GM19351 (cell line): ENCODE measurements at regions not wholly inside any gene's neighbourhood (a gene's known extent, or its start where the extent isn't known, plus 50 kb on each side); places are given as distances from the start of the nearest gene placed in this dataset.
A peak's percentile ranks its signal among the peaks of the same experiment; 100 is the strongest.
"Not testable (repeated sequence)": the region's sequence is repeated elsewhere in the genome, so short reads cannot be mapped to it uniquely, and the experiment has no call there.

Source experiments
- ATAC-seq: cut with Tn5 transposase; IDR thresholded peaks from one replicate; pipeline ENCODE4 v1.9.1; 2021; ENCODE audit warnings: mild to moderate bottlenecking, moderate library complexity; ENCODE audit not compliant: unreplicated experiment

DNA sequence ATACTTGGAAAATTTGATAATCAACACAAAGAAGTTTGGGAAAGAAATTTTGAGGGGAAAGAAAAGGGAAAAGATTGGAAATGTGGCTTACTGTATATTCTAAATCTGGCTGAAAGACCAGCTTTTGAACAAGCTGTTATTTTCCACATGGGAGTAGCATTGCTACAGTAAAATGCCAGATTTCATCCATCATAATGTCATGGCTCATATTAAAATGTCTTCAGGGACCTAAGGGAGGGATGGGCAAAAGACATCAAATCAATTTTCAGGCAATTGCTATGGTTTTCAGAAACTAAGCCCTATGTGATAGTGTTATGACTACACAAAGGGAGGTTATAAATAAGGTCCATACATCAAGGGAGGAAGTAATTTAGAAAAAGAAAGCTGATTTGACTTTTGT, 1116.9 kb upstream of the CELF2 start:
- ATAC-seq = no peak

DNA sequence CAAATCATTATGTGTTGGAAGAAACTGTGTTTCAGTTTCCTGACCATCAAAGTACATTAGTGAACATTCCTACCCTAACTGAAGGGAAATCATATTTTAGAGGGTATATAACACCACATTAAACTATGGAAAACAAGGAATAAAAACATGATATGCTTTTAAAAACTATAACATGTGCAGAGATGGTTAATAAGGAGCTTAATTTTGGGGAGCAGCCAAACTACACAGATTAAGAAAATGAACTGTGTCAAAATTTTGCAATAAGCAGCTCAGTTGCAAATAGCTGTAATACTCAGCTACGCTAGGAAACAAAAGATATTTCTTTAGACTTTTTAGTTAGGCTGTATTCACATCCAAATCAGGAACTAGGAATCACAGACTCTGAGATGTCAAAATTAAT, 1115.7 kb upstream of the CELF2 start:
- no peak for ATAC-seq

DNA sequence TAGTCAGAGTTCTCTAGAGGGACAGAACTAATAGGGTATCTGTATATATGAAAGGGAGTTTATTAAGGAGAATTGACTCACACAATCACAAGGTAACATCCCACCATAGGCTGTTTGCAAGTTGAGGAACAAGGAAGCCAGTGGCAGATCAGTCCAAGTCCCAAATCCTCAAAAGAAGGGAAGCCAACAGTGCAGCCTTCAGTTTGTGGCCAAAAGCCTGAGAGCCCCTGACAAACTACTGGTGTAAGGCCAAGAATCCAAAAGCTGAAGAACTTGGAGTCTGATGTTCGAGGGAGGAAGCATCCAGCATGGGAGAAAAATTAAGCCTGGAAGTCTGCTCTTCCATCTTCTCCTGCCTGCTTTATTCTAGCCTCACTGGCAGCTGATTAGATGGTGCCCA, 1107.2 kb upstream of the CELF2 start:
- no peak for ATAC-seq

DNA sequence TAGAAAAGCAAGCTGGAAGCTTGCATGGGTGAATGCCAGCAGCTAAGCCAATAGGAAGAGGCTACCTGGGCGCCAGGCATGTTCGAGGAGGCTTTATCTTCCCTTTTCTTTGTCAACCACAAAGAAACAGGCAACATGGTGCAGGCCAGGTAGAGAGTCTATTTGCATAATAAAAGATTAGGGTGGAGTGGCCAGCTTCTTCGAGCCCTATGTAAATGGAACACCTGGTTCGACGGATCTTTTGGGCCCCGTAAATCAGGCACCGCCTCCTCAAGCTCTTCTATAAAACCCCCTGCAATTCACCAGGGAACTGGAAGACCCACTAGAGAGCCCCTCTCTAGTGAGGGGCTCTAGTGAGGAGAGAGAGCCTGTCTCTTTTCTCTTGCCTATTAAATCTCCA, 1106.2 kb upstream of the CELF2 start:
- ATAC-seq = no peak

DNA sequence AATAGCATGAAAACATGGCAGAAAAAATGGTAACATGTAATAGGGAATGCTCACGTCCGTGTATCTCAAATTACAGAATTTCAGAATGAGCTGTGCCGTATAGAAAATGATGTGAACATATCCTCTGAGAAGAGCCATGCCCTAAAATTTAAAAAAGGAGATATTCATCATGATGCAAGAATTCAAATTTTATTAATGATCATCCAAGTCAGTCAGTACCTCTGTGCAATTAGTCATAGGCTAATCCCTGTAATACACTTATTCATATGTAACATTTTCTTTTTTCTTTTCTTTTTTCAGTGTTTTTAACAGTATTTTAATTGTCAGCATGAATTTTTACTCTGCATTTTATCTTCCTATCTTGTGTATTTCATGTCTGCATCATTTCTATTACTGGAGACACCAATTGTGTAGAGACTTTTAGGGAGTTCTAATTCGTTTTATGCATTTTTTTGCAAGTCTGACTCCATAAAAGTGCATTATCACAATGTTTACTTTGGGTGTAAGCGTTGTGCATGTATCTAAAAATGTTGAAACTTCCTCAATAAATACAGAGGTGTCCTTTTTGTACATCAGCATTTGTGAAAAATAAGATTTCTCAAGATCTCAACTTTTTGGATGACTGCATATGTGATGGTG, 1103.7 kb upstream of the CELF2 start:
- ATAC-seq = no peak

DNA sequence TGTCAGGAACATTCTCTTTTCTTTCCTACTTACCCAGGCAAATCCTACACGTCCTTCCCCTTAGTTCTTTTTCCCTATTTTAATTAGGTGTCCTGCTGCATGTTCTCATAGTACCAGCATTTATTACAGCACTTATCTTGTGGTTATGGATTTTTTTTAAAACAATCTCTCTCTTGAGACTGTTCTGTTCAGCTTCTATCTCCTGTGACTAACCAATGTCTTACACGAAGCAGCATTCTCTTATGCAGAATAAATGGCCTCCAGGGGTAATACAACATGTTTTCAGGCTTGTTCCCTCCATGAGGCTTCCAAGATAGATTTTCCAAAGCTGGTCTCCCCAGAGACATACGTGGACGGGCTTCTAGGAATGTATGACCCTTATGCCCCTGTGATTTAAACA, 1096.1 kb upstream of the CELF2 start:
- no peak for ATAC-seq

DNA sequence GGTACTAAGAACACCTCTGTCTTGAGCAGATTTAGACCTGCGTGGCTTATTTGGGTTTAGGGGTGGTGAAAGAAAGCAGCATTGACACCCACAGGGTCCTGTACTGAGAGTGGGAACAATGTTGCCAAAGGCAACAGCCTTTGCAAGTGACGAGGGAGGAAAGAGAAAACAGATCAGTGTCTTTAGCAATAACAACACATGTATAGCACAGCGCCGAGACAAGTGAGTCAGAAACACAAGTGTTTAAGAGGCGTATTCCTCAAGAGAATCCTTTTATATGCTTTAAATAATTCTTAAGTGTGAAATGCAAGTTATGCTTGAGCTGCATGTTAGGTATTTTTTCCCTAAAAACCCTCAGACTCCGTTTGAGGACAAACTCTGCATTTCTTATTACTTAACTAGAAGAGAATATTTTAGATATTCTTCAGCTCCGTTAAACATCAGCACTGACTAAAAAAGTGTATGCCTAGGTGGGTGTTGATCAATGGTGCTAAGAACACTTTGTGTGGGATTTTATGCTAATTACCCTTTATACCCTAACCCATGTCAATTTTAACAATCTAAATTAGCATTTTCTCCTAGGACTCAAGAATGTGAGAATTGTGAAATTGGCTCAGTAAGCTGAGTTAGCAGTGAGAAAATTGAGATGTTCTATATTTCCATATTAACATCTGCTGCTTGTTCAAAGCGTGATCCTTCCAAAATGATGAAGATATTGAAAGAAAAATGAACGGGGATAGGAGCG, 1095.4 kb upstream of the CELF2 start:
- ATAC-seq = no peak

DNA sequence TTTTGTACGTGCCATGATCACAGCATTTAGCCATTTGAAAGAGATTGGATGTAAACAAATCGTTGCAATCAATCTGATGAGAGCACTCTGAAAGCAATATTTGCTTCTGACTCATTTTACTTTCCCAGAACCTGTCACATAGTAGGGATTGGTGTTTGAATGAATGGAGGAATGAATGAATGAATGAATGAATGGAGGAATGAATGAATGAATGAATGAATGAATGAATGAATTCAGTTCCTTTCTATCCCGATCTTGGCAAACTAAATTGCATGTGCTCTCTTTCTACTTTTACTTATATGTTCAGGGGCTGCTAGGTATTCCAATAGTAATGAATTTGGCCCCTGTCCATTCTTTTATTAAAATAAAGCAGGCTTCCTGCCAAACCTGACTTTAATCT, 1091.7 kb upstream of the CELF2 start:
- ATAC-seq = no peak

DNA sequence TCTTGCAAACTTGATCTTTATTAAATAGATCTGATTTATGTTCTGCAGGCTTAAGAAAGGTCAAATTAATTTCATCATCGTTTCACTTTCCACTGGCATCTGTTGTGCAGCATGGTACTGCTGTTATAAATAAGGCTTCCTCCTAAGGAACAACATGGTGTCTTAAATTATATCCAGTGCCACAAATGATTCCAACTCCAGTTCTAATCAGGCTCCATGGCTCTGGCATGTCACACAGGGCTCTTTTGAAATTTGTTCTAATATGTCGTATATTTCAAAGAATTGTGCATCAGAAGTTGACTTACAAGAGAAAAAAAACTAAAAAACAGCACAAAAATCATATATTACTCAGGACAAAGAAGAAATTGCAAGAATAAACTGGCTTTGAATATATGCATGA, 1090.8 kb upstream of the CELF2 start:
- no peak for ATAC-seq

DNA sequence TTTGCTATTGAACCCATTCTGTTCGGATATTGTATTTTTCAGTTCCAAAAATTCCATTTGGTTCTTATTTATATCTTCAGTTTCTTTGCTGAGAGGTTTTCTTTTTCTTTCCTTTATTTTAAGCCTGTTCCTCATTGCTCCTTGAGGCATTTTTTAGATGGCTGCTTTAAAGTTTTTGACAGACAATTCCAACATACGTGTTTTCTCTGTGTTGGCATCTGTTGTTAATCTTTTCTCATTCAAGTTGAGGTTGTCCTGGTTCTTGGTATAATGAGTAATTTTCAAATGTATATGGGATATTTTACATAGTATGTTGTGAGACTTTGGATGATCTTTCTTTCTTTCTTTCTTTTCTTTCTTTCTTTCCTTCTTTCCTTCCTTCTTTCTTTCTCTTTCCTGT, 1078.0 kb upstream of the CELF2 start:
- no peak for ATAC-seq

DNA sequence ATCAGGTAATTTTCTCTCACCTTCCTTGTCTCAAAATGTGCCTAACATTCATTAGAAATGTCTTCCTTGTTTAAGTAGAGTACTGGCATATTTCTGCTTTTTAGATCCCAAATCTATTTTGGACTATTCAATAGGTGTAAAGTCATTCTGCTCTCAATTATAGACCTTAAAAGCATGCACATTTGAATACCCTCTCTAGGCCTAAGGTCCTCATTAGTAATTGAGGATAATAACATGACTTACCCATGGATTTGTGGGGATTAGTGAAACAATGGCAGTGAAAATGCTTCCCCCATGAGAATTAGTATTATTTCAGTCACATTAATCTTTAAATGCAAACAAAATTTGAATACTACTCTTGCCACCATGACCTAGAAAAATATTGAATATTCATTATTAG, 1073.0 kb upstream of the CELF2 start:
- no peak for ATAC-seq

DNA sequence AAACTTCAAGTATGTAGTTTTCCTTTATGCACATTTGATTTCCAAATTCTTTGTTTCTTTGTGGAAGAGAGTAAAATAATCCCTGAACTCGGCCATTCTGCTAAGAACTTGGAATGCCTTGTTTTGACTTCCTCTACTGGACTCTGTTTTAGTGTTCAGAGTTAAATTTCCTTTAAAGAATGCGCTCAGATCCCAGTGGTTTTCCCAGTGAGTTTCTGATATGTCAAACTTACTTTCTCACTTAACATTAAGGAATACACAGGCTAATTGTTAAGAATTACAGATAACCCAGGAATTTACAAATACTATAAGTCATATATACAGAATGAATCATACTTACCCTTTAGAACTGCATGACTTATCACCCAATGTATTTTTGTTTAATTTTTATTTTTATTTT, 1067.6 kb upstream of the CELF2 start:
- ATAC-seq = no peak

DNA sequence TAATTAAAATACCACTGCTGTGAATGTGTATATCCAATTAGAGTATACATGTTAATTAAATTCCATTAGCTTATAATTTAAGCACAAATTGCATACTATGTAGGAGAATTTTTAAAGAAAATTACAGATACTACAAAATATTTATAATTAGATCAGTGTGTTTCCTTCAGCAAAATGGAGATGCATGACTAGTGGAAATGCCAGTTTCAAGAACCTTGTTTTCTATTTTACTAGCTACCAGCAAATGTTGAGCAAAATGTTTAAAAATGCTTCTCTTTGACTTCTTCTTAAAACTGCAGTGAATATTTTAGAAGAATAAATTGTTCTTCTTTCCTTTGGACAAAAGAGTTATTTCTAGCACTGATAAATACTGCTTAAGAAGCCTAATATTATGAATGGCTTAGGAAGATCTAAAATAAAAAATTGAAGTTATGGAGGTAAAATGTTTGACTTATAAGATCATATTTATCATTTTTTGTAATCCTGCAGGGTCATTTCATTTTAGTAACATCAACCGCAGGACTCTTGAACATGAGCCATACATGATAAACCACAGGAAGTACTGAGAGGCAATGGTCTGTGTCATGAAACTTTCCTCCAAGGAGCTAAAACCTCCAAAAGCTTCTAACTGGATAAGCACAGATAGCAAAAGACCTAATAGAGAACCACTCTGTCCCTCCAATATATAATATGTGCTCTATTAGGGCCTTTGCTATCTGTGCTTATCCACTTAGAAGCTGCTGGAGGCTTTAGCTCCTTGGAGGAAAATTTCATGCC, 1066.0 kb upstream of the CELF2 start:
- no peak for ATAC-seq

DNA sequence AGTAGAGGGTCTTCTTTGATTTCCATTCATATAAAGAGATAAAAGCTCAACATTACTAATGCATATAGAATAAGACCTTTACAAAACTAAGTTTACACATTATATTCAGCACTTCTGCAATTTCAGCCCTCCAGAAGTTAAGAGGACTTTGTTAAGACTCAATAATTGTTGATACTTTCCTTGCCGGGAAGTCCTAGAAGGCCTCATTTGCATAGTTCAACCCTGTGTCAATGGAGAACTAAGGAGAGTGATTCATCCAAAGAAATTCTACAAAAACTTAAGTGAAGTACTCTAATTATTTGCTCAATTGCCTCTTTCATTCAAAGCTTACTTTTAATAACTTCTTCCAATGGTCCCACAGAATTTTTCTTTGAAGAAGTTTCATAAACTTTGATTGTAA, 1060.3 kb upstream of the CELF2 start:
- no peak for ATAC-seq

DNA sequence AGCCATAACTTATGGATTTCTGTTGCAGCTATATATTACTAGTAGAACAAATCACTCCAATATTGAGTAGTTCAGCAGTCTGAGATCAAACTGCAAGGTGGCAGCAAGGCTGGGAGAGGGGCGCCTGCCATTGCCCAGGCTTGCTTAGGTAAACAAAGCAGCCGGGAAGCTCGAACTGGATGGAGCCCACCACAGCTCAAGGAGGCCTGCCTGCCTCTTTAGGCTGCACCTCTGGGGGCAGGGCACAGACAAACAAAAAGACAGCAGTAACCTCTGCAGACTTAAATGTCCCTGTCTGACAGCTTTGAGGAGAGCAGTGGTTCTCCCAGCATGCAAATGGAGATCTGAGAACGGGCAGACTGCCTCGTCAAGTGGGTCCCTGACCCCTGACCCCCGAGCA, 1059.8 kb upstream of the CELF2 start:
- not testable (repeated sequence) for ATAC-seq

DNA sequence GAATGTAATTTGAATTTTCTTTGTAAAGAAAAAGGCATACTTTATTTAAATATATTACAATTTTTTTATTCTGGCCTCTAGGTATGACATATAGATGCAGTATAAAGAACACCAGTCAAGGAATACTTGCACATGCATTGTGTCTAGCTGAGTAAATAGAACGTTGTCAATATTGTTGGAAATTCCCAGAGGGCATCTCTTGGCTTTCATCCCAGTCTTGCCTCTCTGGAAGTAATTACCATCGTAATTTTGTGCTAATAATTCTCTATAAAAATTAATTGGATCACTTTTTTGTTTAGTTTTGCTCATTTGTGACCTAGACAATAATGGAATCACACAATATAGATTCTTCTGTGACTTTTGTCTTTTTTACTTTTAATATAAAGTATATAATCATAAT, 1052.3 kb upstream of the CELF2 start:
- no peak for ATAC-seq

DNA sequence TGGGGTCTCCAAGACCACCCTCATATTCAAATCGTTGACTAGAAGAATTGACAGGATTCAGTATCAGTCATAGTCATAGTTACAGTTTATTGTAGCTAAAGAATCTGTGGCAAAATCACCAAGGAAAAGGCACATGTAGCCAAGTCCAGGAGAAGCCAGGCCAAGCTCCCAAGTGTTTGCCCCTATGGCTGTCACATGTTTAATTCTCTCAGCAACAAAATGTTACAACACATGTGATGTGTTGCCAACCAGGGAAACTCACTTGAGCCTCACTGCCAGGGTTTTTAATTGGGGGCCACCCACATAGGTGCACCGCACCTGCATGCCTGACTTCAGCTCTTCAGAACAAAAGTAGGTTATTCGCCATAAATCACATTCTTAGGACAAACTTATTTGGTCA, 1030.9 kb upstream of the CELF2 start:
- no peak for ATAC-seq

DNA sequence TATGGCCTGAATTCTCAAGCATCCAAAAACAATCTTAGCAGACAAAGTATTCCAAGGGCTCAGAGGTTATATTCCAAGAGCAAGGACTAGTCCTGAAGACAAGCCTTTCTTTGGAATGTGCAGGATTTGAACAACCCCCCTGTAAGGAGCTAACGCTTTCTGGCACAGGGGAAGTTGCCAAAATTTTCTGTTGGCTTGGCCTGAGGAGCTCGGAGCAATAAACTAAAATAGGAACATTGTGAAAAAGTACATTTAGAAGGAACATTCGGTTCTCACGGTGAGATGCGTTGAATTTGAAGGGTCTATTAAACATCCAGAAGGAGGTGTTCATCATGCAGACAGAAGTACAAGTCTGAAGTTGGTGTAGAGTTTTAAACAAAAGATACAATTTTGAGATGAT, 1030.5 kb upstream of the CELF2 start:
- no peak for ATAC-seq

DNA sequence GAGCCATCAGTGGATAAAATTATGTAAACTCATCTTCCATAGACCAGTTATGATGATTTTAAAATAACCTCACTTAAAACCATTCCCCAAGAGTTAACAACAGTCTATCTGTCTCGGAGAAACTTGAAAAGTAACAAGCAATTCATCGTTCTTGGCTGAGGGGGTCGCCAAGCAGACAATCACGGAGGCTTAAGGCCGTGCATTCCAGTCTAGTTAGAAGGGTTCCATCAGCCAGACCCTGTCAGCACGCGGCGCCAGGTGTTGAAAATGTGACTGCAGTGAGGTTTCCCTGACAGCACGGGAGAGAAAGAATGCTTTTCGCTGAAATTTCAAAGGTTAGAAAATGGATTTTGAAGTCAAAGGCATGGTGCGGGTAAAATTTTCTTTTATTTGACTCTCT, 1025.0 kb upstream of the CELF2 start:
- no peak for ATAC-seq

DNA sequence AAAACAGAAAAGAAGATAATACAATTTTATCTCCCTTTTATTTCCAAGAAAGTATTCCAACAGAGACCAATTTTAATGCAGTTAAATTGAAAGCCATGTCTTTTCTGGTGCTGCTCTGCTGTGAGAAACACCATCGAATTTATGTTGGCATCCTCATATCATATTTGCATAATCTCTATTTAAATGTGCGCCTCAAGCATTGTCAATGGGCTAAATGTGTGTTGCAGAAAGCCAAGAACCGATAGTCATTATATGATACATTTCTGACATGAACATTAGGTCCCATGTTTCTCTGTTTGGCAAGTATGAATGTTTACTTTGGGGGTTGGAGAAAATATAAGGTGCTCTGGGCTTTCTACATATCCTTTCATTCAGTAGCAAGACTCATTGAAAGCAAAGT, 1023.5 kb upstream of the CELF2 start:
- no peak for ATAC-seq

DNA sequence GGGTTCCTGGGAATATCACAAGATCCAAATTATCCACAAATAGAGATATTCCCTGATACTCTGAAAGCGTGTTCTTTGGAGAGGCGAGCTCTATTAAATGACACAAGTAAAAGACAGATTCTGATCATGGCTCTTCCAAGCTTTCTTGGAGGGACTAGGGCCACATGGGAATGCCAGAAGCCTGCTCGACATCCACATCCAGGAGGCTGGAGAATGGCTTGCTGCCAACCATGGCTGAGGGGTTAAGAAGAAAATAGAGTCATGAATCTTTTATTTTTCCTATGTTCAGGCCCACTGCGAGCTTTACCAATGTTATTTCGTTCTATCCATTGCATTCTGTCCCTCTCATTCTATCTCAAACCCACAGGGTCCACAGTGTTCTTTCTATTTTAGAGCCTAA, 1018.0 kb upstream of the CELF2 start:
- ATAC-seq = no peak

DNA sequence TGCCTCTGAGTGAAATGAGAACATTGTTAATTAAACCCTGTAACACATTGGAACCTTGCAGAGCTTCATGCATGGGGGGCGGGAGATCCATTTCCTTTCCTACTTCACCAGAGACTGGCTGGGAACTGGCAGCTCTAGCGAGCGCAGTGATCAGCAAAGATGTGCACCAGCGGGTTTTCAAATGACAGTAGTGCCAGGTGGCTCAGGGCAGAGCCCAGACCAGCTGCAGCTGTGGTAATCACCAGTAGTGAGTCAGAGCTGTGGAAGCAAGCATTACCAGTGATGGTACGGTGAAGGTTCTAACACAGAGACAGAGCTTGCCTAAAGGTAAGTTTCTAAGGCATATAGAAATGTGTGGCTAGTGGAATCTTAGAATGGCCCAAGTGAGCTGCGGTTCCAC, 1009.7 kb upstream of the CELF2 start:
- peak; percentile 77 for ATAC-seq
